Endothelial cell of umbilical vein (primary cell): ENCODE measurements at regions not wholly inside any gene's neighbourhood (a gene's known extent, or its start where the extent isn't known, plus 50 kb on each side); places are given as distances from the start of the nearest gene placed in this dataset.

Experiments used
- BruUV-seq: library from RNA; stranded (reverse); fragments of 400-500 nt; replicated peaks from 2 replicates; lab custom pipeline; 2021; lab: Mats Ljungman, UMichigan
- CTCF ChIA-PET: fragments of 300-600, 350-600 bp; sonication (Branson Sonifier 250); formaldehyde crosslinking; loops from one replicate; lab custom pipeline; 2021; ENCODE audit warnings: antibody characterized with exemption, inconsistent platforms; lab: Charles Lee
- POLR2A ChIA-PET: fragments of 300-600, 350-600 bp; sonication (Branson Sonifier 250); formaldehyde crosslinking; loops from one replicate; lab custom pipeline; 2021; ENCODE audit warnings: antibody characterized with exemption, inconsistent platforms; lab: Charles Lee
- DNase-seq: peaks from one replicate; pipeline ENCODE4 v3.0.0-alpha.2; 2011; ENCODE audit warnings: low read depth, low spot score
- FAIRE-seq: peaks from 2 replicates; lab custom pipeline; 2011; peaks lifted over from hg19 to GRCh38; lab: Jason Lieb, UNC
- H2AFZ ChIP-seq: 2 replicates; pipeline ENCODE4 v1.6.0; 2012; ENCODE audit warnings: low read depth, low read length, control low read depth, inconsistent platforms
- H3K27ac ChIP-seq: 2 replicates; pipeline ENCODE4 v1.5.1; 2011; ENCODE audit warnings: low read depth, mild to moderate bottlenecking, control low read depth, low read length, moderate library complexity; ENCODE audit not compliant: insufficient read depth
- H3K27me3 ChIP-seq, 2 experiments: 2 replicates each; pipeline versions ENCODE4 v1.6.0 to v1.6.1; 2011; ENCODE audit warnings: low read length in 2 of 2, mixed read lengths in 1 of 2; ENCODE audit not compliant: control insufficient read depth in 2 of 2, insufficient read depth in 2 of 2
- H3K36me3 ChIP-seq, 2 experiments: 2 replicates in 1 of 2; 3 replicates in 1 of 2; pipeline ENCODE4 v1.5.1; 2011; ENCODE audit warnings: low read length in 2 of 2, mild to moderate bottlenecking in 1 of 2, moderate library complexity in 1 of 2; ENCODE audit not compliant: control insufficient read depth in 2 of 2, insufficient read depth in 2 of 2; ENCODE audit errors: extremely low read depth in 1 of 2
- H3K4me1 ChIP-seq: 3 replicates; pipeline ENCODE4 v1.5.1; 2011; ENCODE audit warnings: mild to moderate bottlenecking, low read length; ENCODE audit not compliant: control insufficient read depth, insufficient read depth; ENCODE audit errors: extremely low read depth
- H3K4me2 ChIP-seq: 2 replicates; pipeline ENCODE4 v1.6.1; 2011; ENCODE audit warnings: low read length, control low read depth, mixed read lengths; ENCODE audit not compliant: insufficient read depth
- H3K4me3 ChIP-seq, 3 experiments: fragments of 200-600 bp in 1 of 3; sonication (generic), shearing (Covaris generic) in 1 of 3; replicated peaks in 1 of 3; 2 replicates each; pipeline ENCODE4 v1.5.1; 2011 to 2016; ENCODE audit warnings: control low read depth in 3 of 3, low read length in 3 of 3, mild to moderate bottlenecking in 2 of 3, inconsistent platforms in 1 of 3, low read depth in 1 of 3, moderate library complexity in 1 of 3; ENCODE audit not compliant: insufficient read depth in 1 of 3
- H3K79me2 ChIP-seq: 2 replicates; pipeline ENCODE4 v1.6.0; 2012; ENCODE audit warnings: low read length, inconsistent platforms; ENCODE audit not compliant: control insufficient read depth, insufficient read depth
- H3K9ac ChIP-seq: replicated peaks from 2 replicates; pipeline ENCODE3; 2011; ENCODE audit warnings: low read length, control low read depth; ENCODE audit not compliant: insufficient read depth; ENCODE audit errors: extremely low read depth
- H3K9me1 ChIP-seq: replicated peaks from 3 replicates; pipeline ENCODE4 v1.6.0; 2011; ENCODE audit warnings: mild to moderate bottlenecking, low read length; ENCODE audit not compliant: control insufficient read depth, insufficient read depth; ENCODE audit errors: extremely low read depth
- H3K9me3 ChIP-seq: replicated peaks from 2 replicates; pipeline ENCODE4 v1.5.1; 2012; ENCODE audit warnings: low read length, inconsistent platforms; ENCODE audit not compliant: control insufficient read depth, insufficient read depth
- H4K20me1 ChIP-seq: replicated peaks from 2 replicates; pipeline ENCODE3; 2011; ENCODE audit warnings: mild to moderate bottlenecking, low read length; ENCODE audit not compliant: control insufficient read depth, insufficient read depth; ENCODE audit errors: extremely low read depth
- EZH2 ChIP-seq: IDR thresholded peaks from 2 replicates; pipeline ENCODE4 v1.6.1; 2012; ENCODE audit warnings: borderline replicate concordance, low read depth, mild to moderate bottlenecking, moderate library complexity, low read length, inconsistent platforms; ENCODE audit not compliant: severe bottlenecking
- FOS ChIP-seq: IDR thresholded peaks from 2 replicates; pipeline ENCODE4 v1.6.1; 2011; ENCODE audit warnings: mild to moderate bottlenecking, low read length, moderate library complexity, borderline replicate concordance; ENCODE audit not compliant: insufficient read depth
- GATA2 ChIP-seq: IDR thresholded peaks from 2 replicates; pipeline ENCODE4 v1.7.0; 2011; ENCODE audit warnings: low read depth, mild to moderate bottlenecking, moderate library complexity, mixed read lengths, low read length; ENCODE audit not compliant: insufficient read length, insufficient read depth
- JUN ChIP-seq: IDR thresholded peaks from 2 replicates; pipeline ENCODE4 v1.6.1; 2011; ENCODE audit warnings: borderline replicate concordance, low read depth; ENCODE audit not compliant: insufficient read length, insufficient read depth
- MAX ChIP-seq: IDR thresholded peaks from 2 replicates; pipeline ENCODE4 v1.6.1; 2011; ENCODE audit not compliant: insufficient read depth, insufficient read length
- MYC ChIP-seq: IDR thresholded peaks from one replicate; pipeline ENCODE4 v1.6.1; 2011; ENCODE audit warnings: mild to moderate bottlenecking, low read depth, low read length
- POLR2A ChIP-seq: IDR thresholded peaks from 2 replicates; pipeline ENCODE4 v1.6.1; 2012; ENCODE audit warnings: low read depth, mild to moderate bottlenecking, control low read depth, low read length
- POLR2AphosphoS5 ChIP-seq: IDR thresholded peaks from 2 replicates; pipeline ENCODE4 v1.6.1; 2012; ENCODE audit warnings: low read depth, mild to moderate bottlenecking, control low read depth, low read length, moderate library complexity; ENCODE audit not compliant: insufficient read depth
- dilution Hi-C: fragments of 300-500 bp; cut with MboI; formaldehyde crosslinking; loops from one replicate; pipeline ENCODE4 v1.15.0; 2019; ENCODE audit warnings: low sequenced_read_pairs; ENCODE audit not compliant: extremely low pct_ligation_motif_present
- intact Hi-C: fragments of 100-400 bp; cut with micrococcal nuclease; formaldehyde crosslinking; loops from one replicate; pipeline ENCODE4 v1.10.0; 2022
- TF ChIP-seq, protein P1 (sequence below), 2 donors: IDR thresholded peaks; 1 replicate in 1 of 2; 2 replicates in 1 of 2; pipeline ENCODE4 v1.5.1; 2011; ENCODE audit warnings: low read length in 2 of 2, mild to moderate bottlenecking in 2 of 2, moderate library complexity in 2 of 2, control low read depth in 1 of 2, inconsistent platforms in 1 of 2, low read depth in 1 of 2; ENCODE audit not compliant: insufficient read depth in 1 of 2; ENCODE audit errors: extremely low read depth in 1 of 2

DNA sequence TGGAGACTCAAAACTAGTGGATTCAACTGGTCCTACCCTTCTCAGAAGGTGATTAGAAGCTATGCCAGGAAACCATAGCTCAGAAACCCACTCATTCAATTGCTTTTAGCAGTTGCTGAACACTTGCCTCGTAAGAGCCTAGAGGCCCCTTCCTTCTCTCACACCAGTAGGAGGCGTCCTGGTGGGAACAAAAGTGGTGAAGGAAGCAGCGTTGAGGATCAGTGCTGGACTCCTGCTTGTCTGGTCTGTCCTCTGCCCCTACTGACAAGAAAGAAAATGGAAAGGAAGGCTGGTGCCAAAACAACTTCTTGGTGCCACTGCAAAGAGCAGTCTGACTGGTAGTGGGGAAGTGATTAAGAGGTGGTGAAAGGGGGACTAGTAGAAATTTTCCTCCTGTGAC is 269.7 kb downstream of the LMO4 start:
- Histone ChIP-seq H3K9me1 (no peaks in the 10 kb centered on the region), H3K27ac (no peak overlapping the region), H3K4me3 (no peak overlapping the region), H3K9me3 (no peaks in the 10 kb centered on the region), H3K4me2 (no peak overlapping the region), H2AFZ (no peak overlapping the region), H3K4me1 (no peaks in the 10 kb centered on the region), H3K9ac (no peak overlapping the region), H3K36me3 (no peaks in the 10 kb centered on the region), H3K27me3 (no peaks in the 10 kb centered on the region), H4K20me1 (no peaks in the 10 kb centered on the region), H3K79me2 (no peaks in the 10 kb centered on the region)
- no peak for FAIRE-seq
- intact Hi-C loops (loop anchor here (2.0 kb wide), 1 partner anchor 354 kb away; no protein-coding TSS in a partner anchor), dilution Hi-C loops (no loop called here)
- POLR2A ChIA-PET: no interaction called here
- CTCF ChIA-PET: no interaction called here
- no peak for DNase-seq
- no TSS peak for BruUV-seq
- TF ChIP-seq JUN (no peak), POLR2A (no peak), POLR2AphosphoS5 (no peak), MYC (no peak), FOS (no peak), MAX (no peak), GATA2 (no peak), EZH2 (no peak)
- TF ChIP-seq, protein P1, sequence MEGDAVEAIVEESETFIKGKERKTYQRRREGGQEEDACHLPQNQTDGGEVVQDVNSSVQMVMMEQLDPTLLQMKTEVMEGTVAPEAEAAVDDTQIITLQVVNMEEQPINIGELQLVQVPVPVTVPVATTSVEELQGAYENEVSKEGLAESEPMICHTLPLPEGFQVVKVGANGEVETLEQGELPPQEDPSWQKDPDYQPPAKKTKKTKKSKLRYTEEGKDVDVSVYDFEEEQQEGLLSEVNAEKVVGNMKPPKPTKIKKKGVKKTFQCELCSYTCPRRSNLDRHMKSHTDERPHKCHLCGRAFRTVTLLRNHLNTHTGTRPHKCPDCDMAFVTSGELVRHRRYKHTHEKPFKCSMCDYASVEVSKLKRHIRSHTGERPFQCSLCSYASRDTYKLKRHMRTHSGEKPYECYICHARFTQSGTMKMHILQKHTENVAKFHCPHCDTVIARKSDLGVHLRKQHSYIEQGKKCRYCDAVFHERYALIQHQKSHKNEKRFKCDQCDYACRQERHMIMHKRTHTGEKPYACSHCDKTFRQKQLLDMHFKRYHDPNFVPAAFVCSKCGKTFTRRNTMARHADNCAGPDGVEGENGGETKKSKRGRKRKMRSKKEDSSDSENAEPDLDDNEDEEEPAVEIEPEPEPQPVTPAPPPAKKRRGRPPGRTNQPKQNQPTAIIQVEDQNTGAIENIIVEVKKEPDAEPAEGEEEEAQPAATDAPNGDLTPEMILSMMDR (IDR thresholded peaks at IDR 0.05; ENCODE audit: extremely low read depth in 1 of 2, insufficient read depth in 1 of 2, low read depth in 1 of 2, low read length in 2 of 2): no peak
